ENCODE measurements at regions not wholly inside any gene's neighbourhood (a gene's known extent, or its start where the extent isn't known, plus 50 kb on each side); places are given as distances from the start of the nearest gene placed in this dataset.

DNA sequence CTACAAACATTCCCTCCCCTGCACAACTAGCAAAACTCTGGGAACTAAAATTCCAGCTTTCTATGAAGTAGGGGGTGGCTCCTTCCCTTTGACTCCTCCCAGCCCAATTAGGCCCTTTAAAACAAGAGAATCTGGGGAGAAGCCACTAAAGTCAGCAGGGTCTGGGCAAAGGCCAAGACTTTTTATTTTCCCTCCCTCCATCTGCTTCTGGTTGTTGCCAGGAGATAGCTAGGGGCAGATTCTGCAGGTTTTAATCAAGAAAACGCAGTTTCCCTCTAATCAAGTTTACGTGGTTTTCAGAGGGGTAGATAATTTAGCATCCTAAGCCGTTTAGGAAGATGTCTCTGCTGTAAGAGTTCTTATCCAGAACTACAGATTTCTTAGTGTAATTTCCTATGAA lies 114.5 kb upstream of the CDH6 start:
- no peaks in the 10 kb centered on the region for H3K36me3 ChIP-seq
- H3K9me3 ChIP-seq, result no peaks in the 10 kb centered on the region
- H3K27ac ChIP-seq, result no peak overlapping the region
- no peak for DNase-seq (ENCODE audit: low spot score in 2 of 2)
- TF ChIP-seq POLR2AphosphoS5 (IDR thresholded peaks at IDR 0.05) (no peak), POLR2A (IDR thresholded peaks at IDR 0.05) (no peak)
- TF ChIP-seq, protein P1, sequence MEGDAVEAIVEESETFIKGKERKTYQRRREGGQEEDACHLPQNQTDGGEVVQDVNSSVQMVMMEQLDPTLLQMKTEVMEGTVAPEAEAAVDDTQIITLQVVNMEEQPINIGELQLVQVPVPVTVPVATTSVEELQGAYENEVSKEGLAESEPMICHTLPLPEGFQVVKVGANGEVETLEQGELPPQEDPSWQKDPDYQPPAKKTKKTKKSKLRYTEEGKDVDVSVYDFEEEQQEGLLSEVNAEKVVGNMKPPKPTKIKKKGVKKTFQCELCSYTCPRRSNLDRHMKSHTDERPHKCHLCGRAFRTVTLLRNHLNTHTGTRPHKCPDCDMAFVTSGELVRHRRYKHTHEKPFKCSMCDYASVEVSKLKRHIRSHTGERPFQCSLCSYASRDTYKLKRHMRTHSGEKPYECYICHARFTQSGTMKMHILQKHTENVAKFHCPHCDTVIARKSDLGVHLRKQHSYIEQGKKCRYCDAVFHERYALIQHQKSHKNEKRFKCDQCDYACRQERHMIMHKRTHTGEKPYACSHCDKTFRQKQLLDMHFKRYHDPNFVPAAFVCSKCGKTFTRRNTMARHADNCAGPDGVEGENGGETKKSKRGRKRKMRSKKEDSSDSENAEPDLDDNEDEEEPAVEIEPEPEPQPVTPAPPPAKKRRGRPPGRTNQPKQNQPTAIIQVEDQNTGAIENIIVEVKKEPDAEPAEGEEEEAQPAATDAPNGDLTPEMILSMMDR (IDR thresholded peaks at IDR 0.05), result no peak
- no peaks in the 10 kb centered on the region for H3K4me1 ChIP-seq
- intact Hi-C loops (cut with DNase I; ENCODE audit: low total_unique reads), result no loop called here
- no peaks in the 10 kb centered on the region for H3K27me3 ChIP-seq
- H3K4me3 ChIP-seq, result no peak overlapping the region

DNA sequence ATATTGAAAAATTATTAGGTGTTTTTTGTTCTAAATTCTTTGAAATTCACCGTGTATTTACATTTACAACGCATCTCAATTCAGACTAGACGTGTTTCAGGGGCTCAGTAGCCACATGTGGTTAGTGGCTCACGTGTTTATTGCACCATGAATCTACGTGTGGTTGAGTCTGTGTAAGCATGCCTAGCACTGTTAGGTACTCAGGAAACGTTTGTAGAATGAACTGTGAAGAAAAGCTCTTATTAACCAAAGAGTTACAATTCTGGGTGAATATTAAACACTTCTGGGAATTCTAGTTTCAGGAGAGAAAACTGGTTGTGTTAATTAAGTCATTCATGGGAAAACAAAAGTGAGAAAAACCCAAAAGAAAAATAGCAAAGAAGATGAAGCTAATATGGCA lies 117.5 kb upstream of the CDH6 start:
- Histone ChIP-seq H3K27ac (no peak overlapping the region), H3K36me3 (no peaks in the 10 kb centered on the region), H3K27me3 (no peaks in the 10 kb centered on the region), H3K4me1 (no peaks in the 10 kb centered on the region), H3K9me3 (no peaks in the 10 kb centered on the region), H3K4me3 (no peak overlapping the region)
- DNase-seq (ENCODE audit: low spot score in 2 of 2), result no peak
- intact Hi-C loops (cut with DNase I; ENCODE audit: low total_unique reads), result no loop called here
- TF ChIP-seq POLR2AphosphoS5 (IDR thresholded peaks at IDR 0.05) (no peak), POLR2A (IDR thresholded peaks at IDR 0.05) (no peak)
- TF ChIP-seq, protein P1 (IDR thresholded peaks at IDR 0.05), result no peak

DNA sequence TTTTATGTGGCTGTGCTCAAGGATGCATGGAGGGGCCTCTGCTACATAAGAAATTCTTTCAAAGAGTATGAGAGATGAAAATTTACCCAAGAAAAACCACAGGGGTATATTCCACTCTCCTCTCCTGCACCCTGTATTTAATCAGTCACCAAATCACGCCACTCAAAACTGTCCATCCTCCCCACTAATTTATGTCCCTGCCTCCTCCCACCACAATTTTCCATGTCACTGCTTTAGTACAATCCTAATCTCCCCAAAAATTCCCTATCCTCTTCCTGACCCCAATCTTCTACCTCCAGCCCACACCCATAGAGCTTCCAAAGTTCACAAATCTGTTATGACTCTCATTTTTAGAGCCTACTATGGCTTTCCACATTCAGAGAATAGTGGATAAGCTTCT lies 125.2 kb upstream of the CDH6 start:
- no peak for DNase-seq (ENCODE audit: low spot score in 2 of 2)
- no peak overlapping the region for H3K27ac ChIP-seq
- intact Hi-C loops (cut with DNase I; ENCODE audit: low total_unique reads), result no loop called here
- H3K9me3 ChIP-seq, result no peaks in the 10 kb centered on the region
- no peaks in the 10 kb centered on the region for H3K27me3 ChIP-seq
- H3K4me3 ChIP-seq, result no peak overlapping the region
- H3K36me3 ChIP-seq, result no peaks in the 10 kb centered on the region
- TF ChIP-seq POLR2AphosphoS5 (IDR thresholded peaks at IDR 0.05) (no peak), POLR2A (IDR thresholded peaks at IDR 0.05) (no peak)
- TF ChIP-seq, protein P1 (IDR thresholded peaks at IDR 0.05), result no peak
- H3K4me1 ChIP-seq, result no peaks in the 10 kb centered on the region

DNA sequence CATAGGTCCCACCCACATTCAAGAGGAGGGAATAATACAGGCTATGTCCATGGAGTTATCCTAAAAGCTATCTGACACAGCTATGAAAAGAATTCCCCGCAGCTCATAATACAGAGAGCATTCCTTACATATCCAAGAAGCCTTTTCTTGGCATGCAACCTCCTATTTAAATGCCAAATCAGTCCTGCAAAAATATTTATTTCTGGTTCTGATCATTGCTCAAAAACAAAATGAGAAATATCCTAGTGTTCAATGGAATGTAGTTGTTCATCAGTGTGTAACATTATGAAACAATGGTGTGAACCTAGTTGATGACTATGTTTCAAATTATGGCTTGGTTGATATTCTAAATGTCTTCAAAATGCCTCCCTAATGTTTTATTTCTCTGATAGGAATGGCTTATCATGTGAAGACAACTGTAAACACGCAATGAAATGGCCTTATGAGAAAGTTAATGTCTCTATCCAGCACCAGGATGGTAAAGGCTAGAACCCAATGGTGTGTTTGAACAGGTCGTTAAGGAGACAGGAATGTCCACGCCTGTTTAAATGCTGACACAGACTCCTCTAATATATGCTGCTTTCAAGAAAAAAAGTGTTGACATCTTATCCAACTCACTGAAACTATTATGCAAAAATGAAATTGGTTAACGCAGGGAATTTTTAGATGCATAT lies 126.7 kb upstream of the CDH6 start:
- no peak overlapping the region for H3K27ac ChIP-seq
- H3K27me3 ChIP-seq, result no peaks in the 10 kb centered on the region
- H3K4me3 ChIP-seq, result no peak overlapping the region
- H3K36me3 ChIP-seq, result no peaks in the 10 kb centered on the region
- no peaks in the 10 kb centered on the region for H3K9me3 ChIP-seq
- TF ChIP-seq POLR2AphosphoS5 (IDR thresholded peaks at IDR 0.05), result no peak
- TF ChIP-seq, protein P1 (IDR thresholded peaks at IDR 0.05), result no peak
- TF ChIP-seq POLR2A (IDR thresholded peaks at IDR 0.05), result no peak
- no peaks in the 10 kb centered on the region for H3K4me1 ChIP-seq
- intact Hi-C loops (cut with DNase I; ENCODE audit: low total_unique reads), result no loop called here
- DNase-seq (ENCODE audit: low spot score in 2 of 2), result no peak

DNA sequence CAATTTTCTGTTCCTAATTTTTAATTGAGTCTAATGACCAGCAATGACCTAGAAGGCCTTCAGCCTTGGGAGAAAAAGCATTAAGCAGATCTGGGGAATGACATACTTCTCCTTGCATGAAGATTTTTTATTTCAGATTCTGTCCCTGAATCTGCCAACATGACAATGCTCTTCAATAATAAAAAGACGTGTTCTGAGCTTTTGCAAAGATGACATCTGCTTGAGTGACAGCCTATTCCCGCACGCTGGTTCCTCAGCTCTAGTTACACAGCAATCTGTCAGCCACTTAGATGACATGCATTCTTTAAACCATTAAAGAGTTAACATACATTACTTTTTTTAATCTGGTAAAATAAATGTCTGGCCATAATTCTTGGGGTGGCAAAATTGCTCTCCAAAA lies 129.3 kb upstream of the CDH6 start:
- intact Hi-C loops (cut with DNase I; ENCODE audit: low total_unique reads), result no loop called here
- no peaks in the 10 kb centered on the region for H3K9me3 ChIP-seq
- TF ChIP-seq POLR2AphosphoS5 (IDR thresholded peaks at IDR 0.05), result no peak
- TF ChIP-seq, protein P1 (IDR thresholded peaks at IDR 0.05), result no peak
- TF ChIP-seq POLR2A (IDR thresholded peaks at IDR 0.05), result no peak

More for the DNA sequence above, 129.3 kb upstream of the CDH6 start:
- H3K4me1 ChIP-seq, result no peaks in the 10 kb centered on the region
- H3K36me3 ChIP-seq, result no peaks in the 10 kb centered on the region
- no peak overlapping the region for H3K4me3 ChIP-seq
- DNase-seq (ENCODE audit: low spot score in 2 of 2), result no peak
- no peak overlapping the region for H3K27ac ChIP-seq
- no peaks in the 10 kb centered on the region for H3K27me3 ChIP-seq
